CD1c-positive myeloid dendritic cell (primary cell): ENCODE measurements at regions not wholly inside any gene's neighbourhood (a gene's known extent, or its start where the extent isn't known, plus 50 kb on each side); places are given as distances from the start of the nearest gene placed in this dataset.
"Not testable (repeated sequence)": the region's sequence is repeated elsewhere in the genome, so short reads cannot be mapped to it uniquely, and the experiment has no call there.

ENCODE experiments used
- DNase-seq: peaks from one replicate; pipeline ENCODE4 v3.0.0-alpha.2; 2016; ENCODE audit errors: extremely low spot score

- no peak for DNase-seq
Measured at GRCh38 chr2:185643434-185643833, 95.2 kb upstream of the FSIP2 start.

- DNase-seq: no peak
Measured at GRCh38 chr2:185644828-185645227, 93.8 kb upstream of the FSIP2 start.

- DNase-seq: no peak
Measured at GRCh38 chr2:185645529-185645928, 93.1 kb upstream of the FSIP2 start.

- DNase-seq: no peak
Measured at GRCh38 chr2:185658750-185659149, 79.9 kb upstream of the FSIP2 start.

- no peak for DNase-seq
Measured at GRCh38 chr2:185663811-185664210, 74.8 kb upstream of the FSIP2 start.

- no peak for DNase-seq
Measured at GRCh38 chr2:185664384-185664783, 74.2 kb upstream of the FSIP2 start.

- DNase-seq: no peak
Measured at GRCh38 chr2:185665251-185665814, 73.3 kb upstream of the FSIP2 start.

GRCh38 chr2:185667452-185667851 lies 71.2 kb upstream of the FSIP2 start:
- no peak for DNase-seq

GRCh38 chr2:185668710-185669109 lies 69.9 kb upstream of the FSIP2 start:
- no peak for DNase-seq

- DNase-seq: no peak
Measured at GRCh38 chr2:185674232-185674631, 64.4 kb upstream of the FSIP2 start.

- no peak for DNase-seq
Measured at GRCh38 chr2:185676316-185676715, 62.3 kb upstream of the FSIP2 start.

- DNase-seq: not testable (repeated sequence)
Measured at GRCh38 chr2:185687001-185687400, 51.6 kb upstream of the FSIP2 start.

- DNase-seq: no peak
Measured at GRCh38 chr2:185687967-185688366, 50.6 kb upstream of the FSIP2 start.
